ENCODE measurements at regions not wholly inside any gene's neighbourhood (a gene's known extent, or its start where the extent isn't known, plus 50 kb on each side); places are given as distances from the start of the nearest gene placed in this dataset.

DNA sequence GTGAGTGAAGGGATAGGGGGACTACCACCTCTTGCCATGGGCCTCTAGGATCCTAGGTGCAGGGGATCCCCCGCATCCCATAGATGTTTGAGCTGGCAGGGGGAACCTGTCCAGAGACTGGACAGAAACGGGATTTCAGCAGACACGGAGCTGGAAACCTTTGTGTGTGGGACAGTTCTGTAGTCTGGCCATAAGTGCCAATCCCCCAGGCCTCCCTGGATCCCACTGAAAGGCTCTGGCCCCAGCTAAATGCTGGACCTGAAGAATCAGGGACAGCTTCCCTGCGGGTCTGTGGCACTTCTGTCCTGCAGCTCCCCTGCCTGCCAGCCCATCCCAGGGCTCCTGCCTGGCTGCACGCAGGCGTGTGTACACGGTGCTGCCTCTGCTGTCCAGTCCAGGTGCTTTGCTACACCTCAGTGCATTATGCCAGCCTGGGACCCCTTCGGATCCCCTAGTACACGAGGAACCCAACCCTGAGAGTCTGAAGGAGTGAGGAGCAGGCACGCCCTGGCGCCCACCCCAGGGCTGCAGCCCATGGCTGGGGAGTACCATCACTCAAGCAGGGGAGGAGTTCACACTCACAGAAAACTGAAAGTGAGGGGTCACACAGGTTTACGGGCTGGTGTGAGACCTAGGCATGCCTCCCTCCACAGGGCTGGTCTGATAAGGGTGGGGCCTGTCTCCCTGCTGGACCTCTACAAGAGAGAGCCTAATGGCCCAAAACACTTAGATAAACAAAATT is 703.0 kb downstream of the ARAP2 start:
- TF ChIP-seq, protein P1, sequence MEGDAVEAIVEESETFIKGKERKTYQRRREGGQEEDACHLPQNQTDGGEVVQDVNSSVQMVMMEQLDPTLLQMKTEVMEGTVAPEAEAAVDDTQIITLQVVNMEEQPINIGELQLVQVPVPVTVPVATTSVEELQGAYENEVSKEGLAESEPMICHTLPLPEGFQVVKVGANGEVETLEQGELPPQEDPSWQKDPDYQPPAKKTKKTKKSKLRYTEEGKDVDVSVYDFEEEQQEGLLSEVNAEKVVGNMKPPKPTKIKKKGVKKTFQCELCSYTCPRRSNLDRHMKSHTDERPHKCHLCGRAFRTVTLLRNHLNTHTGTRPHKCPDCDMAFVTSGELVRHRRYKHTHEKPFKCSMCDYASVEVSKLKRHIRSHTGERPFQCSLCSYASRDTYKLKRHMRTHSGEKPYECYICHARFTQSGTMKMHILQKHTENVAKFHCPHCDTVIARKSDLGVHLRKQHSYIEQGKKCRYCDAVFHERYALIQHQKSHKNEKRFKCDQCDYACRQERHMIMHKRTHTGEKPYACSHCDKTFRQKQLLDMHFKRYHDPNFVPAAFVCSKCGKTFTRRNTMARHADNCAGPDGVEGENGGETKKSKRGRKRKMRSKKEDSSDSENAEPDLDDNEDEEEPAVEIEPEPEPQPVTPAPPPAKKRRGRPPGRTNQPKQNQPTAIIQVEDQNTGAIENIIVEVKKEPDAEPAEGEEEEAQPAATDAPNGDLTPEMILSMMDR (IDR thresholded peaks at IDR 0.05), result no peak
- TF ChIP-seq POLR2AphosphoS5 (IDR thresholded peaks at IDR 0.05), result no peak
